NCI-H510A (cell line): ENCODE measurements at regions not wholly inside any gene's neighbourhood (a gene's known extent, or its start where the extent isn't known, plus 50 kb on each side); places are given as distances from the start of the nearest gene placed in this dataset.

Source experiments
- DNase-seq: peaks from one replicate; lab custom pipeline; 2025; lab: John Stamatoyannopoulos, UW

DNA sequence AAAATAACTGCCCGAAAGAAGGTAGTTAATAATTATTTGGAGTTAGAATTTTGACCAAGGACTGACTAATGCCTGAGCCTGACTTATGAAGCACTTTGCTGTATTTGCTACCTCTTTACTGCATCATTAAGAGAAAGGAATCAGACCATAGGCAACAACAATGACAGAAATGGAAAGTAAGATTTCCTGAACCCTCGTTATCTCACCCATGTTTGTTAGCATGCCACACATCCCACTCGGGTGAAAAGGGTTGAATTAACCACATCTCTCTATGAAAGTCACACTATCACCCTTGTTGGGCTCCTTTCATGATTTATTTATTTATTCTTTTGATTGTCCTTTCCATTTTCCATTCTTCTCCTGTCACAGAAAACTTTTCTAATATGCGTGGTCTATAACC is 59.6 kb downstream of the OLIG3 start:
- no peak for DNase-seq

DNA sequence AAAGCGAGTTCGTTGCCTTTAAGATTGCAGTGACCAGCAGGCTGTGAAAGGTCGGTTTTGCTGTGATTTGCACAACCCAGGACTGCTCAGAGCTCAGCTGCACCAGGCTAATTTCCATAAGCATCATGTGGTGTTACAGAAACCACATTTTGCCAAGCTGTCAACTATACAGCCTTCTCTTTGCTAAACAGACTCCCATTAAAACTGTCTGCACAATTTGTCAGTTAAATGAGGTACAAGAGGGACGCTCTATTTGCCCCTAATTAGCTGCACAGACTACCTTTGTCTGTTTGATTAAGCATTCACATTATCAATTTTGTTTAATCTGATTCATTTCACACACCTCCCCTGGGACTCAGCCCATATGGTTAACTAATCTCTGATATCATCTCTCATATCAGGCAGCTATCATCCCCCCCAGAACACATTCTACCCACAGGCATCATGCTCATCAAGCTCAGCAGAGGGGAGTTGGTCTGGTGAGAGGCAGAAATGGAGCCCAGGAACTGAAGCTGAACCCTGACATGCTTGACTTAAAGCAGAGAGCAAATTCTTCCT is 62.1 kb downstream of the OLIG3 start:
- DNase-seq = no peak

DNA sequence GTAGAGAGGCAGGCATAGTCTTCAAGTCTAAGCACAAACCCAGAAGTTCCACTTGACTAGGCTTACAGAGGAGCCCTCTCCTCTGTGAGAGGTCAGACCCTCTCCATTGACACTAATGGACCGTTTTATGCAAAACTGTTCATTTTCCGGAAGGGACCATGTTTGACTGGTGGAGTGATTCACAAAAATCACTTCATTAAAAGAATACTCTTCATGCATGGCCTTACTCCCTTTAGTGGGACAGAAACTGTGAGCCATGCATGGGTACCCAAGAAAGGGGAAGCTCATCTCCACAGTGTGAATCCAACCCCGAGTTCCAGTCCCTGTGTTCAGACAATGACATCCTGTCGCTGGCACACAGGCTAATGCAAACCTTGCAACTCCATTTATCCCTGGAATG is 63.2 kb downstream of the OLIG3 start:
- DNase-seq = no peak

DNA sequence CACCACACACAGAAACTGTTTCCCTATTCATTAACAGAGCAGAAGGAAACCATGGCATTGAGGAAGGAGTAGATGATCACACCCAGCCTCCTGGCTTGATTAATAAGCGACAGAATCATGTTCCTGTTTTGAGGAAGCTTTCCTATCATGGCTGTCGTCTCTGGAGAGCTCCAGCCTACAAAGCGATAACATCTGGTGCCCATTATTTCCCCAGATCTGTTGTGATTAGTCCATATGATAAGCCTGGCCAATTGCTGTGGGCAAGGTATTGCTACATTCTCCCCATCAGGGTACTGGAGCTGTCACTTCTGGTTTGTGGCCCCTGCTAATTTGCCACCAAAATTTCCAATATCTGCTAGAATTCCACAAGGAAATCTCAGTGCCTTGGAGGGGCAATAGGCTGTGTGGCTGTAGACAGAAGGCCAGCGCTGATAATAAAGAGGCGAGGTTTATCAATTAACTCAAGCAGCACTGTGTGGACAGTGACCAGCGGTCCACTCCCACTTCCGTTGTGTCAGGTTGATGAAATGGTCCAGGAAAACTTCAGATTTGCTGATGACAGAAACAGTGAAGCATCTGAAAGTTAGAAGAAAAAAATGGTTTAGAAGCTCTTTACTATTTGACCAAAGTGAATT is 66.4 kb downstream of the OLIG3 start:
- DNase-seq = no peak

DNA sequence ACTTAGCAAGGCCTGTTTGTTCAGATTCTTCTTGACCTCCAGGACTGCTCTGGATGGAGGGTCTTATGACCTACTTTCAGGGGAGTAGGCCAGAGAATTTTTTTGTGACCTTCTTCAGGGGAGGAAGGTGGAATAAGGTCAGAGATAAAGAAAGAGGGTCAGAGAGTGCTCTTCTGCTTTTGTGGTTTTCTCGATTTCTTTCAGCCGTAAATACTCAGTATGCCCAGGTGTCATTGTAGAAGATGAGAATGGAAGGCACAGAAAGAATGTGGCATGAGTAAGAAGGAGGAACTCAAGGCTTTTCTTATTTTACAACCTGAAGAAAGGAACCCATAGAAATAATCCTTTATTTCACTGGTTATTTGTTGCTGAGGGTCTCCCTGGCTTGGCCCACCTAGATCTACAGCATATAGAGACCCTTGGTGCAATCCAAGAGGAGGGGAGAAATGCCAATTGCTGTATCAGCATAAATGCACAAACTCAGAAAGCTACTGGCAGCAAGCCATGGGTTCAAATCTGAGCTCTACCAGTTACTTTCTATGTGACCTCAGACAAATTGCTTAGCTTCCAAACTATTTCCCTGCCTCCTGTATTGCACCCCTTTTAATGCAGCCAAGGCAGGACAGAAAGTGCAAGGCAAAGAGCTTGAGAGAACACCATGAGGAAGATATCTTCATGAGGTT is 68.0 kb downstream of the OLIG3 start:
- DNase-seq = no peak

DNA sequence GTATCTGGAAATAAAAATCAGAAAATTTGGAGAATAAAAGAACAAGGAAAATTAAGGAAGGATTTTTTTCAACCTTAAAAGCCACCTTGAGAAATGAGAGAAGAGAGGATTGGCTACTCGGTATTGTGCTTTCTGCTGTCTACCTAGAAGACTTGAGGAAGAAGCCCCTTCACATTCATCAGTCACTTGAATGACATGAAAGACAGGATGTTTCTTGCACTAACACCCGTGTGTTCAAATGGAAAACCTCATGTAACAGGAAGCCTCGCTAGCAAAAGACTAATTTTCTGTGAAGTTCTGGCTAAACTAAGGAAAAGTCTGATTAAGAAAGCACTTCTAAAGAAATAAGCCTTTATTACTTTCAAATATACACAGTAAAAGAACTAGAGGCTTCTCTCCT is 69.9 kb downstream of the OLIG3 start:
- no peak for DNase-seq

DNA sequence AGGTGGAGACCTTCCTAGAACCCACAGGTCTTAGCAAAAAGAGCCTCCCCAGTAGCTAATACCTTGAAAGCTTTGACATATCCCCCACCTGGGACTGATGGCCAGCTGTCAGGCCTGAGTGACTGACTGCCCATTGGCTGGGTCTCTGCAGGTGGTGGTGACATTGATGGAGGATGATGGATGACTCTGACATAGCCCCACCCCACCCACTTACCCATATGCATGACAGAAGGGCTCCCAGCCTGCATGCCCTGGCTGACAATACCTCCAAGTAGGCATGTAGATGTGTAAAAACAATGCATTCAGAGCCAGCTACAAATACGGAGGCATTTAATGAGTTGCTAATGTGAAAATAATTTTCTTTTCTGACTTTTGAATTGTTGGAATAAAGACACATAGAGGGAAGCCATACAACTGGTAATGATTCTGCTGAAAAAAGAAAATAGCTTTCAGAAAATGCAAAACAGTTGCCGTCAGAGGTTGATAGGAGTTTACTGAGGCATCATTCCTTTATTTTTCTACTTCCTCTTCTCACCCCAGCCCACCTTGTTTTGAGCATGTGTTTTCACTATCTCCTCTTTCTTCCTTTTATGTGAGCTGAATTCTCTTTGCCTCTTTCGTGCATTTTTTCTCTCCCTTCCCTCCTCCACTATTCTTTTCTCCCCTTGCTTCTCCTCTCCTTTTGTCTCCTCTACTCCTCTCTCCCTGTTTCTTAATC is 70.6 kb downstream of the OLIG3 start:
- no peak for DNase-seq

DNA sequence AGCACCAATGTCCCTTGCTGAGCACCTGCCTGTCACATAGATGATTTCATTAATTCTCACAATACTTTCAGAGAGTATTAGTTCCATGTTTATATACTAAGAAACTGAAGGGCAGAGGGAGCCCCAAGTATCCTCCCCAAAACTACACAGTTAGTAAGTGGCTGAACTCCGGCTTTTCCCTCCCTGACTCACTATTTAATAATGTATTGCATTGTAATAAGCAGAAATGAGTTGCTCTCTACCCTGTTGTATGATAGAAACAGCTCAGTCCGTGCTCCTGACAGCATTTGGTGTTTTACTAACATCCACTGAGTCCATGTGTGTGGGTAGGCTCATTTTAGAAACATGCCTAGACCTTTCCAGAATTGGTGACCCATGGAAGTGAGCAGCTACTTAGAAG is 76.8 kb downstream of the OLIG3 start:
- DNase-seq = no peak

DNA sequence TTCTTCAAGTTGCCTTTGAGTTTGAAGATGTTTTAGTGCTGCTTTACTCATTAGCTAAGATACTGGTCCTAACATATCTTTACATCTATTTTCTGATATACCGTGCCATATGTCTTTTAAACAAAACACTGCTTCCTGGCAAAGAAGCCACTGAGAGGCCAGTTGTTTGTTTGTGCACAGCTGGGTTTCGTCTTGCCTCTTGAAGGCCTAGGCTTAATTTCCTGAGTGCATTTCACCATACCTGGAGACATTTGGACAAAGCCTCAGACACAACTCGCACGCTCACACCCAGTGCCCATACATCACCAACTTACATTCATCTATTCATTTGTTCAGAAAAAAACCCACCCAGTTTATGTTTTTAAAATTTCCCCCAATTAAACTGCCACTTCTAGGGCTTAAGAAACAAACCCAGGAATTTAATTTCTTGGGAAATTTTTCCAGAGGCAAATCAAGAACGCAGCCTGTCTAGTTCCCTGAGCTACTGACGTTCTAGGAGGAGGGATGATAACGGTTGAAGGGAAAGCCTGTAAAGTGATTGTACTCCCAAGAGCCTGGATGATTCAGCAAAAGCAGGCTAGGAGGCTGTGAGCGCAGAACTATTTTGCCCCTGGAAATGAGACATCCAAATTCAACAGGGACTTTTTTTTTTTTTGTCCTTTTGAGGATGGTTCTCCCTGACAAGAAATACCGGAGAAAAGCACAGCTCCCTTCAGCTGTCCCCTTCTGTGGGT is 77.7 kb downstream of the OLIG3 start:
- no peak for DNase-seq

DNA sequence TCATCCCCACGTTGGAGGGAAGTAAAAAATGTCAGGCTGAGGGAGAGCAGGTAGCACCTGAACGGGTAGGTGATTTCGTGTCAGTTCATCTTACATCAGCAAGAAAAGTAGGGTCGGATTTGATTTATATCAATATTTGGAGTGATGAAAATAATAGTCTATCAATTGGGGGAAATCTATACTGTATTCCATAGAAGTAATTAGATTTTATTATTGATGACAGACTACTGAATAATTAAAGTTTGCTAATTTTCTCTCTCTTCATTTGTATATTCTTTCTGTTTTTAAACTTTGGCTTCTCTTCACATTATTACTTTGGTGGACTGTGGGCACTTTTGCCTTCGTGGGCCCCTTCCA is 78.4 kb downstream of the OLIG3 start:
- no peak for DNase-seq

DNA sequence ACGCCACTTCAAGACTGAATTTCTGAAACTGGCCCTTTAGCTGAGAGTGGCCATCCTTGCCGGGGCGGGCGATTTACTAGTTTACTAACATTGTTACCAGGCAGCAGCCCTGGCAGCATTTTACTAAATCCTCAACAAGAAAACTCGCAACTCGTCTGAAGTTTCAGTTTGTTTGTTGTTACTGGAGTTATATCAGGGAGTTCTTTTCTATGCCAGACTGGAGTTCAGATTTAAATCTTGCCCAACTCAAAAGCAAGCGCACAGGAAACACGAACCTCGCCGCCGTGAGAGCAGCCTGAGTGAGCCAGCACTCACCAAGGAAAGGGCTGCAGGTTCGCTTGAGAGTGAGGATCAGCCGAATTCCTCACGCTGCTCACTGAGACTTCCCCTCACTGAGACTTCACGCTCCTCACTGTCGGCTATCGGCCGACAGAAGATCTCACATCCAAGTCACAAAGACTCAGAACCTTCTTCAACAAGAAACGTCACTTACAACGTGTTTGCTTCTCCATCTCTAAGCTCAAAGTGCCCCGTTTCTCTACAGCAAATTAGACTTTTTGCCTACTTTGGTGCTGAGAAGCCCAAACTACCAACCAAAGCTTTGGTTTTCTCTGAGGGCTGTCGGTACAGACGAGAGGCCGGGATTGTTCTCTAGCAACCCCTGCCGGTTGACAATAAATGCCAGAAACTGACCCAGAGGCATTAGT is 78.9 kb downstream of the OLIG3 start:
- peak; percentile 0 for DNase-seq

DNA sequence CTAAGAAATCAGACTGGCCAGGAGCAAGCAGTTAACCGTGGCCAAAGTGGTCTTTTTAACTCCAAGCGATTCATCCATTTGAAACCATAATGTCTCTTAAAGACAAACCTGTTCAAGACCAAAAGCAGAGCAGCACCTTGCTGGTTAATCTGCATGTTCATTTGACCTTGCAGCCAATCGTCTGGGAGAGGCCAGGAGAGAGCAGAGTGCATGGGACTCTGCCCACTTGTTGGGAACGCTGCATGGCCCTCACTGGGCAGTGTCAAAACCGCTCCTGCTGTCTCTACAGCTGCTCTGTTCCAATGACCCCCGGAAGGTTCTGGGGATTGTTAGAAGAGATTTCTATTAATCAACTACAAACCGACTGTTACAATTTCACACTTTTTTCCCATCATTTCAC is 79.6 kb downstream of the OLIG3 start:
- DNase-seq = no peak

DNA sequence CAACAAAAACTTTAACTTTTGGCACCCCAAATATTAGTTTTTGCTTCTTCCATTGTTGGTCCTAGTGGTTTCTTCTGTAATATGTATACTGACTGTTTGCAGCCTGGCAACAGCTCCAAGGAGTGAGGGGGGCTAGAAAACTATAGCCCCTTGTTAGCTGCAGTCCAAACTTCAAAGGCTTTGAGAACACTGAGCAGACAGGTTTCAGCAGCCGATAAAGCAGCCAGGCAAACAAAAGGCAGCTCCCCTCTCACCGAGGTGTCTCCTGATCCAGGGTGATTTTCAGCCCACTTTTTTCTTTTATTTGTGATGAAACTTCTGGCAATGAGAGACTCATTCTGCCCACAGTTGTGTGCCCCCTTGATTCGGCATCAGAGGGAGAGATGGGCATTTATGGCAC is 80.7 kb downstream of the OLIG3 start:
- DNase-seq = no peak

DNA sequence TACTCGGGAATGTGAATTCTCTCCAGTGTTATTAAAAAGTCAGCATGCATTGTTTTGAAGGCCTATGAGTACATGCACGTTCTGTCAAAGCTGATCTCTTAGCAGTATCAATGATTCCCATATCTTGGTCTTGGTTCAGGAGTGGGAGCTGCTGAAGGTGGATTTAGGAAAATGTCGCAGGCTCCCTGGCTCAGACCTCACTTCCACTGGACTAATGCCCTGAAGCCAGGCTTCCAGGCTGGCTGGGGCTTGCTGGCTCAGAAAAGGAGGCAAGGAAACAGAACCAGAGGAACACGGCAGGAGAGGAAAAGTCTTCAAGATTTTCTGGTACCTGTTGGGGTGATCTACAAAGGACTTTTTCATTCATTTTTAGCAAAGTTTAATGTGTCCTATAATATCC is 81.6 kb downstream of the OLIG3 start:
- DNase-seq = no peak

DNA sequence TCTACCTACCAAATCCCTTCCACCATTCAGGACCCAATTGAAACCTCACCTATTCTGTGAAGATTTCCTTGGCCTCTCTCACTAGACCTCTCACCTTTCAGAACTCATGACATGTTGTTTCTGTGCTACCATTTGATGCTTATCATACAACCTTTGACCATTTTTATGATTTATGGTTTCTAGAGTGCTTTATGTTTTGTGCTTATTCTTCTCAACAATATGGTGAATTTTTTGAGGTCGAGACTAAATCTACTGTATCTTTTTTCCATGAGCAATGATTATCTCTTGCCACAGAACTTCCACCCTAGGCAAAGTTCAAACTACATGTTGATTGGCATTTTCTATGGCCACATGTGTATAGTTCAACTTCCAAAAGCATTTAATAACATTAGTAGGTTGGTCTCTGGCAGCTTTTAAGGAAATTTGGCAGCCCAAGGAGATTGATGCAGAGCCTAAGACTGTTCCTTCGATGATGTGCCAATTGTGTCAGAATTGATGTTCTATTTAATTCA is 84.9 kb downstream of the OLIG3 start:
- DNase-seq = no peak

DNA sequence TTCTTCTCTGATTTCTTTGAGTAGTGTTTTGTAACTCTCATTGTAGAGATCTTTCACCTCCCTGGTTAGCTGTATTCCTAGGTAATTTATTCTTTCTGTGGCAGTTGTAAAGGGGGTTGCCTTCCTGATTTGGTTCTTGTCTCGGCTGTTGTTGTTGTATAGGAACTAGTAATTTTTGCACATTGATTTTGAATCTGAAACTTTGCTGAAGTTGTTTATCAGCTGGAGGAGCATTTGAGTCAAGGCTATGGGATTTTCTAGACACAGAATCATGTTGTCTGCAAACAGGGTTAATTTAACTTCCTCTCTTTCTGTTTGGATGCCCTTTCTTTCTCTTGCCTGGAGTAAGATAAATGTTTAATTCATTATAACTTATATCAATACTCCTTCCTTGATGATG is 86.4 kb downstream of the OLIG3 start:
- no peak for DNase-seq

DNA sequence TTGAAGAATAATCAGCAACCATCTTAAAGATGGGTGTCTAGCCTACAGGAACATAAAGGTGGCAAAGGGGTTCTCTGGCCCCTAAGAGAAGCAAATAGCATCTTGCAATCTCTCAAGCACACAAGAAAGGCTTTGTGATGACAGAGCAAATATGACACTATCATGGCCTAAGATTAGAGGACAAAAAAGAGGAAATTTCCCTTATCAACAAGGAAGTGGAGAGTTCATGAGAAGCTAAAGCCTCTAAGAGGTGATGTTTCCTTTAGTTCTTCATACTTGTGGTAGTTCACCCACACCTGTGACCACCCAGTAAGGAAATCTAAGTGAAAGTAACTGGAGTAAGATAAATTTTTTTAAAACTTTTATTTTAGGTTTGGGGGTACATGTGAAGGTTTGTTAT is 88.4 kb downstream of the OLIG3 start:
- no peak for DNase-seq

DNA sequence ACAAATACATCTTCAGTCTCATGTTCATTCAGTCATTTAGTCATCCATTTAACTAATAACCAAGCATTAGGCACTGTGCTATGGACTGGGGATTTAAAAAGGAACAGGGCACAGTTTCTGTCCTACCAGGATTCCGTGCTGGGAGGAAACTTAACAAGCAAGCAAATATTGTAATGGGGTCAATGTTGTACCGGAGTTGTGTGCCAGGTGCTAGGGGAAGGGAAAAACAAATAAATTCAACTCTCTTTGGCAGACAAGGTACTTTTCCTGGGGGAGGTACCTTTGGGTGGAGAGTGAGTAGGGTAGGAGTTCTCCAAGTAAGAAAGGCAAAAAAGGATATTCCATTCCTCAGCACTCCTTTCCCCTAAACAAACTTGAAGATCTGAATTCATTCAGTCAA is 90.3 kb downstream of the OLIG3 start:
- peak; percentile 3 for DNase-seq

DNA sequence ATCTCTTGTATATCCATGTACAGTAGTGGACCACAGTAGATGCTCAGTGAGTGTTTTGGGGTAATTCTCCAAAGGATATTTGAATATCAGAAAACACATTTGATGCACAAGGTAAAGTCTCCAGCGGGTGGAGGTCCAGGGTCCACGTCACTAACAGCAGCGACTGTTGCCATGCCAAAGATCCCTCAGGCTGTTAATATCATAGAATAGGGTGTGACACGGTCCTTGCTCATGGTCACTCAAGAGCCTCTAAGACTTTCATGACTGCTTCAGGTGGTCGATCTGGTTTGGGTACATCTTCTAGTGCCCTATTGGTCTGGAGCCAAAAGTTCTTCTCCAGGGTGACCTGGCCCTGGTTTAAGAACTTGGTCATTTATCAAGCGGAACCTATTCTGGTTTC is 90.8 kb downstream of the OLIG3 start:
- DNase-seq = no peak

DNA sequence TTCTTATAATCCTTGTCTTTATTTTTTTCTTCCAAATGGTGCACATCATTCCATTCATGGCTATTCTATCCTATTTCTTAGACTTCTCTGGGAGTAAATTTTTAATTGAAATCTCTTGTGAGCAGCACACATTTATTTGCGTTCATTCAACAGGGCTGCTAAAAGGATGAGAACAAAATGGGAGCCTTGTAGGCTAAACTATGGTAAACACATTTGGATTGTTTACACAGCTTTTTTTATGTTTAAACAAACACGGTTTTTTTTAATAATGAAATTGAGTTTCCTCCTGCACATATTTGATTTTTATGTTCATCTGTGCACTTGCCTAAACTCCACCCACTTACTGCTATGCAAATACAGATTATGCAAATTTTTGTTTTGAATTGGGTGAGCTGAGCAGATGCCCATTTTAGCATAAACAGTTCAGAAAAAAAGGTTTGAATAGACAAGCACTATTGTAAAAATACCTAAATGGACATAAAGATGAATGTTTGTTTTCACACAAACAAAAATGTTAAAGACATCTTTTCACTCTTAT is 92.0 kb downstream of the OLIG3 start:
- DNase-seq = no peak

DNA sequence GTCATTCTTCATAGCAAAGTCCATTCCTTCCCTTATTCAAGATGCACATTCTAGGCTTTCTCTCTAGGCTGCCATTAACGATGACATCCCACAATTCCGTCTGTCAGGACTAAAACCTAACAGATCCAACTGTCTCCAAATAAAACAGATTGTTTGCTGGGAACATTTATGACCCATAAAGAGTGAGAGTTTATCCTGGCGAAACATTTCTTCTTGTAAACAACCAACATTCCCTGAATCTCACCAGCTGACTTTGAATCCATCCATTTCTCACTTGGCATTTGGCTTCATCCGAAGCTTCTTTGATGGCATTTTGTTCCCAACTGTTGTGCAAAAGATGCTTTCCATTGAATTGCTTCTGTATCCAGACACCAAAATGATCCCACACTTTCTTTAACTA is 93.1 kb downstream of the OLIG3 start:
- no peak for DNase-seq
